Activated T-cell treated with anti-CD3 and anti-CD28 coated beads, Interleukin-2, amount 50 U/mL, for 1 hour (primary cell): ENCODE measurements at regions not wholly inside any gene's neighbourhood (a gene's known extent, or its start where the extent isn't known, plus 50 kb on each side); places are given as distances from the start of the nearest gene placed in this dataset.
"Not testable (repeated sequence)": the region's sequence is repeated elsewhere in the genome, so short reads cannot be mapped to it uniquely, and the experiment has no call there.

Source experiments
- DNase-seq: peaks from one replicate; pipeline ENCODE4 v3.0.0-alpha.2; 2020

DNA sequence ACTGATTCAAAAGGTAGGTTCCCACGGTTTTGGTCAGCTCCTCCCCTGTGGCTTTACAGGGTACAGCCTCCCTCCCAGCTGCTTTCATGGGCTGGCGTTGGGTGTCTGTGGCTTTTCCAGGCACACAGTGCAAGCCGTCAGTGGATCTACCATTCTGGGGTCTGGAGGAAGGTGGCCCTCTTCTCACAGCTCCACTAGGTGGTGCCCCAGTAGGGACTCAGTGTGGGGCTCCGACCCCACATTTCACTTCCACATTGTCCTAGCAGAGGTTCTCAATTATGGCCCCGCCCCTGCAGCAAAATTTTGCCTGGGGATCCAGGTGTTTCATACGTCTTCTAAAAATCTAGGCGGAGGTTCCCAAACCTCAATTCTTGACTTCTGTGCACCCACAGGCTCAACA lies 324.6 kb upstream of the PHF14 start:
- not testable (repeated sequence) for DNase-seq

DNA sequence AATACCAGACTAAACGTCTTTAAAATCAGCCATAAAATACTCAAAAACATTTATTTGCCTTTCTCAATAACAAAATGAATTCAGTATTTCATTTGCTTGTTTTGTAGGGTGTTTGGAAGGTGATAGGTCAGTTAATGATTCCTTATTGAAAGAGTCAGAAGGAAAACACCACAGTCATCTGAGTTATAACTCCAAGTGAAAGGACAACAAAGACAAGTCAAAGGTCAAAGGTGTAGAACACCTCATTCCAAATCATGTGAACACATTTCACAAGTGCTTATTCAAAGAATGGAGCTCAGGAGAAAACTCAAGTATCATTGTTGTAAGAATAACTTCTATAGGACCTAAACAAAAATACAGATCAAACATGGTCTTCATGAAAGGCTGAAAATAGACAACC lies 318.6 kb upstream of the PHF14 start:
- DNase-seq: no peak

DNA sequence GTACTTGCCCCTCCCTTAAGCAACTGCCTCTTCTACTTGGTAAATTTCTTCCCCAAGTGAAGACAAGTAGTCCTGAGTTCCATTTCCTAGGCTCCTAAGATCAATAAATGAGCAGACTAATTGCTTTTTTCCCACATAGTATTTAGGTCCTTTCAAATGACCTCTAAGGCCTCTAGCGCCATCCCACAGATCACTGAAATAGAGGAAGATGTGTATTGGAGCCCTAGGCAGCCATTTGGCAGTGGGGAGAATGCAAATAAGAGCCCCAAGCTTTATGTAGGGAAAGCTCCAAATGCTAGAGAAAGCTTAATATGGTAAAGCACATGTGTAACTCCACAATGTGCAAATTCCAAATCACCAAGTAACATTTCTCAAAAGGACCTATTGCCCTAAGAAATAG lies 316.5 kb upstream of the PHF14 start:
- no peak for DNase-seq

DNA sequence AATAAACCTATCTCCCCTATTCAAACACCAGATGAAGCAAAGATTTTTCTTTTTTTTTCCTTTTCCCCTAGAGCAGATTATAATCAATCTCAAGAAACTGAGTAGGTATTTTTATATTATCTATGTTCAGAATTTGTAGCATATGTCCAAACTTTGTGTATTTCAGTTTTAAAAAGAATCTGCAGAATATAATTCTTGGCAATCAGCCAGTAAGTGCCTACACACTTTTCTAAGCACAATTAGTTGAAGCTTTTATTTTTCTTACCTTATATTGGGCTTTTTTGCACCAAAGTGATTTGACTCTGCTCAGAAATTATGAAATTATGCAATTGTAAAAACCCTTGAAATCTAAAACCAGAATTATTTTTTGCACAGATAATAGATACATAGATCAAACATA lies 315.8 kb upstream of the PHF14 start:
- DNase-seq: no peak

DNA sequence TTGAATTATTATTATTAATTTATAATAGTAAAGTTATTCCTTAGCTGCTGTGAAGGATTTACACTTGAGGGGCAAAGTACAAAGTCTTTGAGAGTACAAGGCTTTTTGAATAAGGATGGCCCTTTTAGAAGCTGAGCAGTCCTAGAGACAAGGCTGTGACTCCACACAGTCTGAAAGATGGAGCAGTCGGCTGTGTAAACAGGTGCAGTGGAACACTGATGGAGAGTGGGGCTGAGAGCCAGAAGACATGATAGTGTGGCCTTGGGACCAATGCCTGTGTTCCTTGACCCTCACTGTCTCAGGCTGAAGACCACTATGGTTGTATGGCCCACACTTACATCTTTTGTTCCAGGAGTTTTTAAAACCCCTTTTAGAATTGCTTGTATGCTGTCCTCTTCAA lies 311.2 kb upstream of the PHF14 start:
- DNase-seq: no peak

DNA sequence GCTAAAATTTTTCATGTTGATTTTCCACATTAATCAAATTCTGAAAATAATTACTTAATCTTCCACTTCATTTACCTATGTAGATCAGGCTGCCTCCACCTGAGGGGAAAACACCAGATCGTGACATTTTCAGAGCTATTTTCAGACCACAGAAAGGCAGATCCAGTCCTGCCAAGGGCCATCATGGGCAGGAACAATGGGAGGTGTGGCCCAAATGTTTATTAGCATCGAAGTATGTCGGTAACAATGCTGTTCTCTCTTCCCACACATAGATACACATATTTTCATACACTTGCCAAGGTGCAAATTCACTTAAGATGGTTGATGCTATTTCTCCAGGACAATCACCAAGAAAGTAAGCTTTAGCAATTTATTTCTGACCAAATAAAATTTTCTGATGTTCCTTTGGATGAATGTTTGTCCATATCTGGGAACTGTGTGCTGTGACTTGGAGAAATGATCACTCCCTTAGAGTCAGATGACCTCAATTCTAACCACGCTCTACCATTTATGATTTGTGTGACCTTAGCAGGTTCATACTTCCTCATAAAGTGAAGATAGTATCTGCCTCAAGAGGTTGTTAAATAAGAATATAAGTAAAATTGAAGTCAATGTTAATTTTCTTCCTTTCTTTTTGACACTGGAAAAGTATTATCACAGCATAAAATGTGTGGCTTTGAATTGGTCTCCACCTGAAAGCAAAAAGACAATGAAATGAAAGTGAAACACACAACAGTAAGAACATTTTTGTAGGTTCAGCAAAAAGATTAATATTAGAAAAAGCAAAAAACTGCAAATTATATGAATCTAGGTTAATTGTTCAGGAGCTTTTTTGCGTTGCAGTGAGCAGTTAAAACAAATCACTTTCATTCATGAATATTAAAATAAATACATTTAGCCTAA lies 310.4 kb upstream of the PHF14 start:
- no peak for DNase-seq

DNA sequence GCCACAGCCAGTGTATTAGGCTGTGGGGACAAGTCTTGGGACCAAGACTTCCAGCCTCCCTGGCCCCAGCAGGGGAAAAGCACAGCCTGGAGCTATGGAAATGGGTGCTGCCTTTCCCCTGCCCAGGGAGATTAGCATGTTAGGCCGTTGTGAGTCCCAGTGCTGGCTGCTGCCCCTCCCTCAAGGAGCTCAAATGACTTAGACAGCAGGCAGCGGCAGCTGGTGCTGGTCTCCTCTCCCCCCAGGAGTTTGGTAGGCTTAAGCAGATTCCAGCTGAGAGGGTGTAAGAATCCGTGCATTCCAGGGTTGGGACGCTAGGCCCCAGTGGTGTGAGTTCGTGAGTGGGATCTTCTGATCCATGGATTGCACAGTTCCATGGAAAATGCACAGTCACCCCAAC lies 301.5 kb upstream of the PHF14 start:
- DNase-seq: no peak

DNA sequence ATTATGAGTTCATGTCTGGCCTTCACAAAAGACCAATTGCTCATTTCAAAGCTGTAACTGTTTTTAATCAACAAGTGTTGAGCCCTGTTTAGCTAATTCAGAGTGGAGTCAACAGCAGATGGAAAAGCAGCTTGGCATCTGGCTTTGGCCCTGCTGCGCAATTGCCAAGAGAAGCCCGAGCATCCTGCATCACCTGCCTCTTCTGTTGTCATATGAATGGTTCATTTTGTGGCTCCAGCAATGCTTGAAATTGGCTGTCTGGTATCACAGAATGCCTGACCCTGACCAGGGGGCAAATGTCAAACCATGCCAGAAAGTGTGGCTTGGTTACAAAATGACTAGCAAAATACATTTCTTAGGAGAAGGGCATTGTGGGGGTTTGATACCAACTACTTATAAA lies 296.5 kb upstream of the PHF14 start:
- no peak for DNase-seq

DNA sequence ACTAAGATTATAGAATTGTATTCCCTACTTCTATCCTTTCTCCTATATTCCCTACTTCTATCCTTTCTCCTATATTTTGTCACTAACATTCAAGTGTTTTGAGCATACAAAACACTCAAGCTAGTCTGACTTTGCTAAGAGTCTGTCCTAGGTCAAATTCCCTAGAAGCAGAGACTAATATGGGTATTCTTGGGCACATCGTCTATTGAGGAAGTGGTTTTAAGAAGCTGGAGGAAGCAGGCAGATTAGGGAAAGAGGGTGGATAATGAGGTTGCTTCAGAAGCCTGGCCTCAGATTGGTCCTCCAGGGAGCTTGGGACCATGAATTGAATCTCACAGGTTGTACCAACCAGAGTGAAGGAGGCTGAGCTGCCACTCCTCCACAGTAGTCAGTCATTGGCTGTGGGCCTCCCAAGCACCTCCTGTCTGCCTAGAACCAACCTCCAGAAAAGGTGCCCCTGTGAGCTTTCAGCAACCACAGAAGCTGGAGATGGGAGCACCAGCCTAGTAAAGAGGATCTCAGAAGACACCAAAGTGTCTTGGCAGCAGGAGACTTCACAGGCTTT lies 295.9 kb upstream of the PHF14 start:
- DNase-seq: no peak

DNA sequence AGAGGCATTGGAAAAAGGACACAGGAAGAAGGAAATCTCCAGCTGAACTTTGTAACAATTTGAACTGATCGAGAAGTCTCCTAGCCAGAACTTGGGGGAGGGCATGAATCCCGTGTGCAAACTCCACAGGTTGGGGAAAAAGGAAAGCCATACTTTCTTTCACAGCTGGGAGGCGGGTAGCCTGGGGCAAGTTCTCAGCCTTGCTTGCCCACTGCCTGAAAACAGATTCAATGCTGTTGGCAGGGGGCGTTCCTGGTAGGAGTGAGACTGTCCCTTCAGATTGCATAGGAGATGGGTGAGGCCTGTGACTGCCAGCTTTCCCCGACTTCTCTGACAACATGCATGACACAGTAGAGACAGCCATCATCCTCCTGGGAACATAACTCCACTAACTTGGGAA lies 289.1 kb upstream of the PHF14 start:
- no peak for DNase-seq

DNA sequence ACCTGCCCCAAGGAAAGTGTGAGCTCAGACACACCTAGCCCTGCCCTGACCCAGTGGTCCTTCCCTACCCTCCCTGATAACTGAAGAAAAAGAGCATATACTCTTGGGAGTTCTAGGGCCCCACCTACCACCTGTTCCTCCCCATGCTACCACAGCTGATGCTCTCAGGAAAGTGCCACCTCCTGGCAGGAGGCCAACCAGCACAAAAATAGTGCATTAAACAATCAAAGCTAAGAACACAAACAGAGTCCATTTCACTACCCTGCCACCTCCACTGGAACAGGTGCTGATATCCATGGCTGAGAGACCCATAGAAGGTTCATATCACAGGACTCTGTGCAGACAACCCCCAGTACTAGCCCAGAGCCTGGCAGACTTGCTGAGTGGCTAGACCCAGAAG lies 288.6 kb upstream of the PHF14 start:
- no peak for DNase-seq

DNA sequence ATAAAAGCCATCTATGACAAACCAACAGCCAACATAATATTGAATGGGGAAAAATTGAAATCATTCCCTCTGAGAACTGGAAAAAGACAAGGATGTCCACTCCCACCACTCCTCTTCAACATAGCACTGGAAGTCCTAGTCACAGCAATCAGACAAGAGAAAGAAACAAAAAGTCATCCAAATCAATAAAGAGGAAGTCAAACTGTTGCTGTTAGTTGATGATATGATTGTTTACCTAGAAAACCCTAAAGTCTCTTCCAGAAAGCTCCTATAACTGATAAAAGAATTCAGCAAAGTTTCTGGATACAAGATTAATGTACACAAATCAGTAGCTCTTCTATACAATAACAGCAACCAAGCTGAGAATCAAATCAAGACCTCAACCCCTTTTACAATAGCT lies 285.1 kb upstream of the PHF14 start:
- no peak for DNase-seq

DNA sequence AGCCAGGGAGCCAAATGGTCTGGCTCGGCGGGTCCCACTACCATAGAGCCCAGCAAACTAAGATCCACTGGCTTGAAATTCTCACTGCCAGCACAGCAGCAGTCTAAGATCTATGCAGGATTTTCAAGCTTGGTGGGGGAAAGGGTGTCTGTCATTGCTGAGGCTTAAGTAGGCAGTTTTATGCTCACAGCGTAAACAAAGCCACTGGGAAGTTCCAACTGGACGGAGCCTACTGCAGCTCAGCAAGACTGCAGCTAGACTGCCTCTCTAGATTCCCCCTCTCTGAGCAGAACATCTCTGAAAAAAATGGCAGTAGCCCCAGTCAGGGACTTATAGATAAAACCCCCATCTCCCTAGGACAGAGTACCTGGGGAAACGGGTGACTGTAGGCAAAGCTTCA lies 277.6 kb upstream of the PHF14 start:
- DNase-seq: no peak

DNA sequence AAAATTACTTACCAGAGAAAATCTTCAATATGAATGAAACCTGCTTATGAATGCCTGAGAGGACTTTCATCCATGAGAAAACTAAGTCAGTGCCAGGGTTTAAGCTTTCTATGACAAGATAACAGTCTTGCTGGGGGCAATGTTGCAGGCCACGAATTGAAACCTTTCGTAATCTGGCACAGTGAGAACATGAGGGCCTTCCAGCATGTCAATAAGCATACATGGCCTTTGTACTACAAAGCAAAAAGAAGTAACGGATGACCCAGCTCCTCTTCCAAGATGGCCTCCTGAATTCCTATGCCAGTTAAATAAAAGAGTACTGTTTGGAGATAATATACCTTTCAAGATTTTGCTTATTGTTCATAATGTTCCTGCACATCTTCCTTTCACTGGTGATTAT lies 270.6 kb upstream of the PHF14 start:
- no peak for DNase-seq

DNA sequence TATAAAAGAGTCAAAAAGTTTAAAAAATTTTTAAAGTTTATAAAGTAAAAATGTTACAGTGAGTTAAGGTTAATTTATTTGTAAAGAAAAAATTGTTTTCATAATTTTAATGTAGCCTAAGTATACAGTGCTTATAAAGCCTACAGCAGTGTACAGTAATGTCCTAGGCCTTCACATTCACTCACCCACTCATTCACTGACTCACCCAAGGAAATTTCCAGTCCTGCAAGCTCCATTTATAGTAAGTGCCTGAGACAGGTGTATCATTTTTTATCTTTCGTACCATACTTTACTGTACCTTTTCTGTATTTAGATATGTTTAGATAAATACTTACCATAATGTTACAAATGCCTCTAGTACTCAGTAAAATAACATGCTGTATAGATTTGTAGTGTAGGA lies 269.7 kb upstream of the PHF14 start:
- DNase-seq: no peak

DNA sequence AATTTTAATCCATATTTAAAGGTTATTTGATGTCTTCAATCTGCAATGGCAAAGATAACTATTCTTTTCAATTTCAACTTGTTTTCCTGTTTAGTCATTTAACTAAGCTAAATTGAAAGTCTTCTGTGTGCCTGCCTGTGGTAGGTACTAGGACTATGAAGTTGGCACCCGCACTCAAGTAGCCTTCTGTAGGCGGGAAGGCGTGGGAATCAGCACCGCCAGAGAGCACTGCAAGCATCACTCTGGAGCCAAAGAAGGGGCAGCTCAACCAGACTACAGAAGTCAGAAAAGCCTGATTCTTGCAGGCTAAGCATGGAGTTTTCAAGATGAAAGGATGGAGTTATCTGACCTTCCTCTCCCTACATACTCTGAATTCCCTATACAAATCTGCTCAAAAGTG lies 269.0 kb upstream of the PHF14 start:
- no peak for DNase-seq

DNA sequence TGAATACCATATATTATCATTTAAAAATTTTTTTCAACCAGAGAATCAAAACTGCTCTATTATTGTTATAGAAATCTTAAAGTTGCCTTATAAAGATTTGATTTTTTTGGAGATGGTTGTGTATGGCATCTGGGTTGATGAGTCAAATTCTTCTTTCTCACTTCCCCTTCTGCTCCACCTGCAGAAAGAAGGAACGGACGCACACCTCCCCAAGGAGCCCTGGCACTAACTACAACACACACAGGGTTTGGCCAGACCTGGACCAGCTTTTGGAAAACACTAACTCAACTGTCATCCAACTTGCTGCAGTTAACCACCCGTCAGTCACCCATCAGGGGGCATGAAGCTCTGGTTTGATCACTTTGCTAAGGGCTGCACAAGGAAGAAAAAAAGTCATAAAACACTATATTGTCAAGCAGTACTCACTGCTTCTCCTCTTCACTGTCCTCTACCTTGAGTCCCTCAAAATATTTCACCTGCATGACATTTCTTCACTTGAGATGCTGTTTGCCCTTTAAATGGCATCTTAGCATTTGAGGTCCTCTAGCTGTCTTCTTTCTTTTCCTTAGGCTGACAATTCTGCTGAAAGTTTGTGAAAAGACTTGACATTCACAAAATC lies 266.7 kb upstream of the PHF14 start:
- DNase-seq: no peak

DNA sequence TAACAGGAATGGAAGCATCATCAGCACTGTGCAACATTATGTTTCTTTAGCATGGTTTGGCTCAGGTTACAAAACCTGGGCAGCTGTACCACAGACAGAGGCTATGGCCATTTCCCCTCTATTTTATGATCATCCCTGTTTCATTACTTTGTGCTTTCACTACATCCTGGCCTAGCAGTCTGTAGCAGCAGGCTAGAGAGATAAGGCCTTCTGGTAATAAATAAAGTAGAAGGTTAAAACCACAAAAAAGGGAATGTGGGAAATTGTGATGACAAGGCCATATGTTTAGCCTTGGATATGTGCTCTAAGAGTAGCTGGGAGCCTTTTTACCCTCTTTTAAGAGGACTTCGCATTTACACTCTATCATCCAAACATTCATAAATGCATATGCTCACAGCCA lies 266.2 kb upstream of the PHF14 start:
- DNase-seq: no peak

DNA sequence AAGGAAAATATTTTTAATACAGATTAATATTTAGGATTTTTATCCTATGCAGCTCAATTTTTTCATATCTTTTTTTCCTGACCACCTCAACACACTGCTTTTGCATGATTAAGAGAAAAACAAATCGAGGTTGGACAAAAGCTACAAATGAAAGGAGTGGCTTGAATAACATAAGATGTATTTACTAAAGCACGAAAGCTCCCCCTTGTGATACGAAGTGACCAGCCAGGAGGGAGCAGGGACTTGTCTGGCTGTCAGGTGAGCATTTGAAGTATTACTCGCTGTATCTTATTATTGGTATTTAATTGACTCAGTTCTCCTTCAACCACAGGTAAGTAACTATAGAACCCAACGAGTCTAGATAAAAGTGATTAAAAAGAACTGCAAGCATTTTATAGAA lies 265.2 kb upstream of the PHF14 start:
- no peak for DNase-seq

DNA sequence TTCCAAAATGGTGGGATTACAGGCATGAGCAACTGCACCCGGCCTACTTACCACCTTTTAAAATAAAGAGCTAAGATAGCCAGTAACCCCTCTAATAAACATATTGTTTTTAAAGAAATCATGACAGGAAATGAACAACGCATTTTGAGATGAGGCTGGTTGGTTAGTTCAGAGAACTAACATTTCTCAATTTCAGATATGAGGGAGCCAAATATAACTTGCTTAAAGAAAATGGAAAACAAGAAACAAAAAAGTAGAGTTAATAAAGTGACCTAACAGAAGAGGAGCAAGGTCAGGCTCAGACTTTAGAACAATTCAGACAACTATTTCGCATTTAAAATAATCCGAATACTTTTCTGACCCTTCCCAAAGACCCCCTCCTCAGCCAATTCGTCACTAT lies 254.9 kb upstream of the PHF14 start:
- no peak for DNase-seq

DNA sequence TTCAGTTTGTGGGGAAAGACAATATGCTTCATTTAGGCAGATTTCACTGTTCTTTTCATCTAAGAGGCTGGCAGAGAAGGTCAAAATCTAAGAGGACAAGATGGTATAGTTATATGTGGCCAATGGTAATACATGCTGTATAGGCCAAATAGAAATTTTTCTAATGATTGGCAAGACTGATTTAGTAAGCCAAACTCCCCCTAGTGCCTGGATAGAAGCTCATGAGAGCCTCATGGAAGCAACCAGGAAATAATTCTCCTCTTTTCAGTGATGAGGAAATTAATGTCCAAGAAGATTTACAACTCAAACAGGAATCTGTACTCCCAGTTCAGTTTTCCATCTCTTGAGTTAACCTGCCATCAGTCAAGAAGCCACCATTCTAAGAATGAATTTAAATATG lies 253.6 kb upstream of the PHF14 start:
- DNase-seq: no peak

DNA sequence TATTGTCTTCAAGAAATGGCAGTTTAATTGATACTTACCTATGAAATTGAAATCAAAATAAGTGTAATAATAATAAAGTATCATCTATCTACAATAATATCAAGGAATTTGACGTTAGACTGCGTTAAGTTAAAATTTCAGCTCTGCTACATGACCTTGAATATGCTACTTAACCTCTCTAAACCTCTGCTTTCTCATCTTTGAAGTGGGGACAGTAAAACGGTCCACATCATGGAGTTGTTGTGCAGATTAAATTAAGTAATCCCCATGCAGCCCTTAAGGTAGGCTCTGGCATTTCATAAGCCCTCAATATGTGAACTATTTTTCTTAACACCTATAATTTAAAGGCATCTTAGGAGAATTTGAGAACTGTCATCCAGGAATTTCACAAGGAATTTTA lies 252.4 kb upstream of the PHF14 start:
- no peak for DNase-seq

DNA sequence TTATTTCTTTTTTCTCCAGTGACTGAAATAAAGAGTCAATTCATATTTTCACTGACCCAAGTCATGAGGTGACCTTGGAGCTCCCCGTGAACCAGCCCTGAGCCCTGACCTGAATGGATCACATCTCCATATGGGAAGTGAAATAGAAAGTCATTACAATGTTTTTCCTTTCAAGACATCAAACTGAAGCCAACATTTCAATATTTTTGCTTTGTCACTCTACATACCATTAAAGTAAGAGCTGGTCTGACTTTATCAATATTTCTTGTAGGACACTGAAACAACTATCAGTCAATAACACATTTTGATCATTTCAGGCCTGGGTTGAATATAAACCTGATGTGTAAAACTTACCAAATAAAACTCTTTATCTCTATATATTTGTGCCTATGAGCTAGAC lies 249.8 kb upstream of the PHF14 start:
- DNase-seq: no peak

DNA sequence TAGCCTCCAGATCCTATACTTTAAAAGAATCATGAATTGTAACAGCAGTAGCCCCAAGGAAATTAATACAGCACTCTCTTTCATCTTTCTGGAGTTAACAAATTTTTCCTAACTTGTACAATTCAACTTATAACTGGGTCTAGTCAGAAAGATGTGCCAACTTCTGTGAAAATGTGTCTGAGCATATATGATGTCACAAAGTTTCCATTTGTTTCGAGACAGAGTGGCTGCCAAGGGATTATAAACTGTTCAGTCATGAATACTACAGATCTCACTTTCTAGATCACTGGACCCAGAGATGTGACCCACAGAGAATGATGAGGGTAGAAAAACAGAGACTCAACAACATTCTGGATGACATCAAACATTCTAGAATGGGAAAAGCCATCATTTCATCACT lies 249.2 kb upstream of the PHF14 start:
- no peak for DNase-seq

DNA sequence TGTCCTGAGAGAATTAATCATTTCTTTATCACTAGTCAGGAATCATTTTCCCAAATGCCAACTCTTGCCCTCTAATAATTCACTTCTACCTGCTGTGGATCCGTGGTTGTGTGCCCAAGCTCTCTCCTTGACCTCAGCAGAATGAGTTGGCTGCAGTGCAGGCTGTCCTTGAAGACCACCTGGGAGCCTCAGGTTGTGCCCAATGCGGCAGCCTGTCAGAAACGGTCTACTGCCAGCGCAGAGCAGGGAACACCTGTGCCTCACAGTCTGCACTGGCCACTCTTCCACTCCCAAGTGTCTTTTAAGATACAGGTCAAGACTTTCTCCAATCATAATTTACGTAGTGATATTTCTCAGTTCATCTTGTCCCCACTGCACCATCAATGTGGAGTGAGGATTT lies 246.0 kb upstream of the PHF14 start:
- no peak for DNase-seq
